H9 (cell line): ENCODE measurements at regions not wholly inside any gene's neighbourhood (a gene's known extent, or its start where the extent isn't known, plus 50 kb on each side); places are given as distances from the start of the nearest gene placed in this dataset.

ENCODE experiments used
- DNase-seq: peaks from one replicate; pipeline ENCODE4 v3.0.0-alpha.2; 2017
- H2AFZ ChIP-seq: one replicate; pipeline ENCODE4 v1.6.1; 2013; ENCODE audit warnings: mild to moderate bottlenecking, low read length, control low read depth, moderate library complexity
- H2AK5ac ChIP-seq: 2 replicates; pipeline ENCODE4 v1.6.1; 2013; ENCODE audit warnings: low read length, control low read depth, mixed read lengths; ENCODE audit not compliant: insufficient read length
- H2BK120ac ChIP-seq: one replicate; pipeline ENCODE4 v1.6.1; 2013; ENCODE audit warnings: low read depth, mild to moderate bottlenecking, low read length, control low read depth, inconsistent platforms; ENCODE audit not compliant: poor library complexity, severe bottlenecking
- H2BK12ac ChIP-seq: 2 replicates; pipeline ENCODE4 v1.6.1; 2013; ENCODE audit warnings: low read length, control low read depth, mixed read lengths, low read depth; ENCODE audit not compliant: insufficient read length
- H2BK15ac ChIP-seq: 2 replicates; pipeline ENCODE4 v1.6.1; 2013; ENCODE audit warnings: low read depth, low read length, control low read depth
- H2BK20ac ChIP-seq: one replicate; pipeline ENCODE4 v1.6.1; 2013; ENCODE audit warnings: low read depth, mild to moderate bottlenecking, low read length, control low read depth, inconsistent platforms; ENCODE audit not compliant: poor library complexity, severe bottlenecking
- H2BK5ac ChIP-seq: 2 replicates; pipeline ENCODE4 v1.6.1; 2013; ENCODE audit warnings: low read length, control low read depth, mixed read lengths; ENCODE audit not compliant: insufficient read length
- H3K14ac ChIP-seq: 2 replicates; pipeline ENCODE4 v1.6.1; 2013; ENCODE audit warnings: low read length, control low read depth; ENCODE audit not compliant: insufficient read depth
- H3K18ac ChIP-seq: 2 replicates; pipeline ENCODE4 v1.6.1; 2013; ENCODE audit warnings: low read depth, mild to moderate bottlenecking, mixed read lengths, low read length, control low read depth; ENCODE audit not compliant: insufficient read length
- H3K23ac ChIP-seq: 2 replicates; pipeline ENCODE4 v1.6.1; 2013; ENCODE audit warnings: low read length, control low read depth, mixed read lengths, low read depth; ENCODE audit not compliant: insufficient read length
- H3K23me2 ChIP-seq: 2 replicates; pipeline ENCODE4 v1.6.1; 2013; ENCODE audit warnings: low read depth, mild to moderate bottlenecking, mixed read lengths, low read length, control low read depth; ENCODE audit not compliant: insufficient read length, poor library complexity, severe bottlenecking
- H3K27ac ChIP-seq: 2 replicates; pipeline ENCODE4 v1.5.1; 2013; ENCODE audit warnings: low read length, control low read depth, mixed read lengths, low read depth; ENCODE audit not compliant: insufficient read length
- H3K27me3 ChIP-seq: 2 replicates; pipeline ENCODE4 v1.6.1; 2013; ENCODE audit warnings: low read length, control low read depth, inconsistent platforms; ENCODE audit not compliant: insufficient read depth
- H3K4ac ChIP-seq: 2 replicates; pipeline ENCODE4 v1.6.1; 2013; ENCODE audit warnings: low read depth, mild to moderate bottlenecking, control low read depth, inconsistent platforms, low read length, moderate library complexity
- H3K4me1 ChIP-seq: 2 replicates; pipeline ENCODE4 v1.6.1; 2013; ENCODE audit warnings: low read length, control low read depth, inconsistent platforms; ENCODE audit not compliant: insufficient read depth
- H3K4me2 ChIP-seq: 2 replicates; pipeline ENCODE4 v1.6.1; 2013; ENCODE audit warnings: low read length, control low read depth, mixed read lengths; ENCODE audit not compliant: insufficient read length, insufficient read depth
- H3K56ac ChIP-seq: 2 replicates; pipeline ENCODE4 v1.6.1; 2013; ENCODE audit warnings: low read depth, mild to moderate bottlenecking, mixed read lengths, low read length, control low read depth; ENCODE audit not compliant: insufficient read length
- H3K79me1 ChIP-seq: 2 replicates; pipeline ENCODE4 v1.6.1; 2013; ENCODE audit warnings: low read depth, mild to moderate bottlenecking, moderate library complexity, low read length, control low read depth, inconsistent platforms; ENCODE audit not compliant: insufficient read depth, poor library complexity, severe bottlenecking
- H3K79me2 ChIP-seq: 2 replicates; pipeline ENCODE4 v1.6.1; 2013; ENCODE audit warnings: low read length, control low read depth, inconsistent platforms; ENCODE audit not compliant: insufficient read depth
- H3K9ac ChIP-seq: 2 replicates; pipeline ENCODE4 v1.6.1; 2013; ENCODE audit warnings: low read length, control low read depth, mixed read lengths; ENCODE audit not compliant: insufficient read length; ENCODE audit errors: extremely low read depth
- H3K9me3 ChIP-seq: one replicate; pipeline ENCODE4 v1.6.1; 2013; ENCODE audit warnings: low read depth, low read length, inconsistent platforms; ENCODE audit not compliant: control insufficient read depth
- H3T11ph ChIP-seq: one replicate; pipeline ENCODE4 v1.6.1; 2013; ENCODE audit warnings: mild to moderate bottlenecking, low read length, control low read depth, inconsistent platforms
- H4K20me1 ChIP-seq: one replicate; pipeline ENCODE4 v1.6.1; 2013; ENCODE audit not compliant: control insufficient read depth, insufficient read length, insufficient read depth
- H4K5ac ChIP-seq: 2 replicates; pipeline ENCODE4 v1.6.1; 2013; ENCODE audit warnings: low read depth, mild to moderate bottlenecking, mixed read lengths, low read length, control low read depth; ENCODE audit not compliant: insufficient read length
- H4K8ac ChIP-seq: replicated peaks from 2 replicates; pipeline ENCODE4 v1.6.1; 2013; ENCODE audit warnings: low read length, control low read depth, mixed read lengths, low read depth; ENCODE audit not compliant: insufficient read length
- H4K91ac ChIP-seq: 2 replicates; pipeline ENCODE4 v1.6.1; 2013; ENCODE audit warnings: low read depth, mild to moderate bottlenecking, moderate library complexity, mixed read lengths, low read length, control low read depth; ENCODE audit not compliant: insufficient read length
- H3K27ac Mint-ChIP-seq, 3 experiments: 2 replicates in 2 of 3; 3 replicates in 1 of 3; pipeline ENCODE4 v1.8.0; 2020 to 2021; ENCODE audit warnings: mixed read lengths in 3 of 3, mild to moderate bottlenecking in 1 of 3, moderate library complexity in 1 of 3
- H3K27me3 Mint-ChIP-seq: 2 replicates; pipeline ENCODE4 v1.8.0; 2021; ENCODE audit warnings: low read depth, mild to moderate bottlenecking, moderate library complexity, mixed read lengths
- H3K36me3 Mint-ChIP-seq, 3 experiments: 2 replicates in 2 of 3; 3 replicates in 1 of 3; pipeline ENCODE4 v1.8.0; 2020 to 2021; ENCODE audit warnings: low read depth in 3 of 3, mixed read lengths in 3 of 3; ENCODE audit not compliant: insufficient read depth in 1 of 3
- H3K4me1 Mint-ChIP-seq, 2 experiments: 2 replicates each; pipeline ENCODE4 v1.8.0; 2020; ENCODE audit warnings: mixed read lengths in 2 of 2
- H3K4me3 Mint-ChIP-seq, 2 experiments: 2 replicates in 1 of 2; 3 replicates in 1 of 2; pipeline ENCODE4 v1.8.0; 2020 to 2021; ENCODE audit warnings: mild to moderate bottlenecking in 2 of 2, mixed read lengths in 2 of 2, moderate library complexity in 1 of 2
- H3K9me3 Mint-ChIP-seq, 2 experiments: 2 replicates in 1 of 2; 3 replicates in 1 of 2; pipeline ENCODE4 v1.8.0; 2020; ENCODE audit warnings: mild to moderate bottlenecking in 2 of 2, mixed read lengths in 2 of 2, moderate library complexity in 1 of 2
- WGBS: extraction: QIAGEN DNeasy Blood & Tissue Kit; methylation state at CpG from one replicate; pipeline ENCODE4 v1.1.7; 2013; ENCODE audit warnings: missing lambda C conversion rate, low lambda C conversion rate, mixed read lengths; ENCODE audit not compliant: insufficient read length; ENCODE audit errors: extremely low coverage; 5-methylcytosine and 5-hydroxymethylcytosine counted together
- TF ChIP-seq, protein P1 (sequence below): fragments of 200-600 bp; sonication (generic); conservative IDR thresholded peaks from 3 replicates; pipeline ENCODE4 v1.8.0; 2021; ENCODE audit warnings: antibody characterized with exemption, mild to moderate bottlenecking

- H4K8ac ChIP-seq, result no peak overlapping the region
- no peak overlapping the region for H3T11ph ChIP-seq
- no peaks in the 10 kb centered on the region for H3K9me3 Mint-ChIP-seq
- no peak overlapping the region for H4K5ac ChIP-seq
- no peak overlapping the region for H3K9ac ChIP-seq
- H2BK5ac ChIP-seq, result no peak overlapping the region
- no peak overlapping the region for H3K56ac ChIP-seq
- no peak overlapping the region for H3K4me2 ChIP-seq
- no peak overlapping the region for H3K18ac ChIP-seq
- no peak for DNase-seq
- H2BK15ac ChIP-seq, result no peak overlapping the region
- H2AK5ac ChIP-seq, result no peak overlapping the region
- H3K9me3 ChIP-seq, result no peaks in the 10 kb centered on the region
- H3K27ac Mint-ChIP-seq, result no peak overlapping the region
- H3K79me1 ChIP-seq, result no peaks in the 10 kb centered on the region
- H2BK20ac ChIP-seq, result no peak overlapping the region
- no peaks in the 10 kb centered on the region for H4K20me1 ChIP-seq
- H3K27me3 ChIP-seq, result no peaks in the 10 kb centered on the region
- no peaks in the 10 kb centered on the region for H3K23me2 ChIP-seq
- TF ChIP-seq, protein P1, sequence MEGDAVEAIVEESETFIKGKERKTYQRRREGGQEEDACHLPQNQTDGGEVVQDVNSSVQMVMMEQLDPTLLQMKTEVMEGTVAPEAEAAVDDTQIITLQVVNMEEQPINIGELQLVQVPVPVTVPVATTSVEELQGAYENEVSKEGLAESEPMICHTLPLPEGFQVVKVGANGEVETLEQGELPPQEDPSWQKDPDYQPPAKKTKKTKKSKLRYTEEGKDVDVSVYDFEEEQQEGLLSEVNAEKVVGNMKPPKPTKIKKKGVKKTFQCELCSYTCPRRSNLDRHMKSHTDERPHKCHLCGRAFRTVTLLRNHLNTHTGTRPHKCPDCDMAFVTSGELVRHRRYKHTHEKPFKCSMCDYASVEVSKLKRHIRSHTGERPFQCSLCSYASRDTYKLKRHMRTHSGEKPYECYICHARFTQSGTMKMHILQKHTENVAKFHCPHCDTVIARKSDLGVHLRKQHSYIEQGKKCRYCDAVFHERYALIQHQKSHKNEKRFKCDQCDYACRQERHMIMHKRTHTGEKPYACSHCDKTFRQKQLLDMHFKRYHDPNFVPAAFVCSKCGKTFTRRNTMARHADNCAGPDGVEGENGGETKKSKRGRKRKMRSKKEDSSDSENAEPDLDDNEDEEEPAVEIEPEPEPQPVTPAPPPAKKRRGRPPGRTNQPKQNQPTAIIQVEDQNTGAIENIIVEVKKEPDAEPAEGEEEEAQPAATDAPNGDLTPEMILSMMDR, result no peak
- H4K91ac ChIP-seq, result no peak overlapping the region
- peaks cover 57 to 88% of the 10 kb centered on the region in 2 experiments for H3K4me1 Mint-ChIP-seq
- no peak overlapping the region for H3K14ac ChIP-seq
- H3K23ac ChIP-seq, result no peak overlapping the region
- H2AFZ ChIP-seq, result no peak overlapping the region
- H3K4me1 ChIP-seq, result peaks cover 5% of the 10 kb centered on the region; the same call in 1 of the 2 replicates
- H3K36me3 Mint-ChIP-seq, result no peaks in the 10 kb centered on the region
- H2BK120ac ChIP-seq, result no peak overlapping the region
- no peak overlapping the region for H2BK12ac ChIP-seq
- peak overlapping the region in 1 of 2 experiments; percentile 19; a peak in 1 of 5 replicates for H3K4me3 Mint-ChIP-seq
- no peak overlapping the region for H3K27ac ChIP-seq
- no peak overlapping the region for H3K4ac ChIP-seq
- H3K79me2 ChIP-seq, result no peaks in the 10 kb centered on the region
- H3K27me3 Mint-ChIP-seq, result peaks cover 2% of the 10 kb centered on the region
- WGBS, result no CpG with 5 or more reads among the region's 6 CpGs
Measured at GRCh38 chr1:36584874-36585453, 102.3 kb upstream of the CSF3R start.
